GM12872 (cell line): ENCODE measurements at regions not wholly inside any gene's neighbourhood (a gene's known extent, or its start where the extent isn't known, plus 50 kb on each side); places are given as distances from the start of the nearest gene placed in this dataset.

Source experiments
- CTCF ChIP-seq: IDR thresholded peaks from 3 replicates; pipeline ENCODE4 v1.5.1; 2011; ENCODE audit warnings: low read depth, mild to moderate bottlenecking, low read length, moderate library complexity; ENCODE audit not compliant: insufficient read depth

DNA sequence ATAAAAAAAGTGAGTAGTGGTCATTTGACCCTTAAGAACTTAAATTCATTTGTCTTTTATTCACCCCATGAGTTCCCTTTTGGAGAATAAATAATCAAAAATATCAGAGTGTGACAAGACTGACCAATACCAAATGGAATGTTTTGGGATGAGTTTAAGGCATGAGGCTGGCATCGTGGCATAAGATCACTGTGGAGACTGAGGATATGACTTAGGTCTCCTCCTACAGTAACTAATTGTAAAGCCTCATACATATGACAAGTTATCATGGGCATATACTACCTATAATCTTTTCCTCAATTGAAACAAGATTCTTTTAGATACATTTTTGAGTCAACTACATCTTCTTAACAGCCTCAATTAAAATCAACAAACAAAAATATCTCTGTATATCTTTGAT, 782.0 kb downstream of the SLITRK1 start:
- TF ChIP-seq CTCF: no peak

GRCh38 chr13:83088858-83089257, 793.4 kb downstream of the SLITRK1 start:
- TF ChIP-seq CTCF: no peak

- TF ChIP-seq CTCF: no peak
Measured at GRCh38 chr13:83086948-83087347, 795.3 kb downstream of the SLITRK1 start.

DNA sequence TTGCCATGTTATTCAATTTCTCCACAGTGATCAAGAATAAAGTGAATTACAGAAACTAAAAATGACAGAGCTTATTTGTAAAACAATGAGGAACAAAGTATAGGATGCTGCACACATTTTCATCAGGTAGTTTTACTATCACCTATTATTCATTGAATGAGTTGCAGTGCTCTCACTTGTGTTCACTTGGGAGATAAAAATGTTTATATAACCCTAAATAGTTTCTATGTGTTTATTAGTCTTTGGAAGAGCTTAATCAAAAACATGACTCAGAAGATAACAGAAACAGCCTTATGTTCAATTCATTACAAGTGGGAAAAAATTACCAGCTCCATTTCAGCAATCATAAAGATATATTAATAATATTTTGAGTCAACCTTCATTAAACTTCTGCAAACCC, 796.2 kb downstream of the SLITRK1 start:
- no peak for TF ChIP-seq CTCF

DNA sequence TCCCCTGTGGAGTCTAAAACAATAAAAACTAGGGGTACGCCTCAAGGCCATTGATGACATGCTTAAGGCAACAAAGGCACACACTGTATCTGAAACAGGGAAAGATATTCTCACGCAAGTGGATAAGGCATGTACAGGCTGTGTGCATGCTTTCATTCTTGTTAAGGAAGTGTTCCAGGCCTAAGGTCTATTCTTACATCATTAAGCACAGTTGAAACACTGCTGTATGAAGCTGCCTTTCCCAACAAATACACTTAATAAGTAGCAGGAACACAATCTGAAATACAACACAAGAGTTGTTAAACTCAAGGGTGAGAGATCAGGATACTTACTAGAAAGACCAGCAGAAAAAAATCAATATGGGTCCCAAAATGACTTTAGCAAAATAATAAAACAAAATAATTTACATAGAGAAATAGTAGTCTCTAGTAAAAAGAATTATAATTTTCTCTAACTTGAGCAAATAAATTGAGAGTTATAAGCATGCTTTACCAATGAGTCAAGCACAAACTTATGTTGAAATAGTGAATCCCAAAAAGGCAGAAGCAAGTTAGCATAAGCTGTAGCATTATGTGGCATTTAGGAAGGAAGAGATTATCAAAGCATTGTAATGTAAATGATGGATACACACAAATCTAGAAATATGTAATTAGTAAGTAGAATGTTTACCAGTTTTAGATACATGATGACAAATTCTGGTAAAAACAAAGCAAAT, 796.9 kb downstream of the SLITRK1 start:
- TF ChIP-seq CTCF: no peak

DNA sequence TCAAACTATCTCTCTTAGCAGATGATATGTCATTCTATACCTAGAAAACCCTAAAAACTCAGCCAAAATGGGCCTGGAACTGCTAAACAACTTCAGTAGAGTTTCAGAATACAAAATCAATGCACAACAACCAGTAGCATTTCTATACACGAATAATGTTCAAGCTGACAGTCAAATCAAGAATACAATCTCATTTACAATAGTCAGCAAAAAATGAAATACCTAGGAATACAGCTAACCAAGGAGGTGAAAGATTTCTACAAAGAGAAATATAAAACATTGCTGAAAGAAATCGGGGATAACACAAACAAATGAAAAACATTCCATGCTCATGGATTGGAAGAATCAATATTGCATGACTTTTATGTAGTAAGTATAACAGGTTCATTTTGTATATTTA, 804.8 kb downstream of the SLITRK1 start:
- no peak for TF ChIP-seq CTCF

GRCh38 chr13:83065108-83065507, 817.2 kb downstream of the SLITRK1 start:
- TF ChIP-seq CTCF: no peak
